H9 (cell line): ENCODE measurements at regions not wholly inside any gene's neighbourhood (a gene's known extent, or its start where the extent isn't known, plus 50 kb on each side); places are given as distances from the start of the nearest gene placed in this dataset.
"Not testable (repeated sequence)": the region's sequence is repeated elsewhere in the genome, so short reads cannot be mapped to it uniquely, and the experiment has no call there.

Experiments used
- DNase-seq: peaks from one replicate; pipeline ENCODE4 v3.0.0-alpha.2; 2017
- H2AFZ ChIP-seq: one replicate; pipeline ENCODE4 v1.6.1; 2013; ENCODE audit warnings: mild to moderate bottlenecking, low read length, control low read depth, moderate library complexity
- H2AK5ac ChIP-seq: 2 replicates; pipeline ENCODE4 v1.6.1; 2013; ENCODE audit warnings: low read length, control low read depth, mixed read lengths; ENCODE audit not compliant: insufficient read length
- H2BK120ac ChIP-seq: one replicate; pipeline ENCODE4 v1.6.1; 2013; ENCODE audit warnings: low read depth, mild to moderate bottlenecking, low read length, control low read depth, inconsistent platforms; ENCODE audit not compliant: poor library complexity, severe bottlenecking
- H2BK12ac ChIP-seq: 2 replicates; pipeline ENCODE4 v1.6.1; 2013; ENCODE audit warnings: low read length, control low read depth, mixed read lengths, low read depth; ENCODE audit not compliant: insufficient read length
- H2BK15ac ChIP-seq: 2 replicates; pipeline ENCODE4 v1.6.1; 2013; ENCODE audit warnings: low read depth, low read length, control low read depth
- H2BK20ac ChIP-seq: one replicate; pipeline ENCODE4 v1.6.1; 2013; ENCODE audit warnings: low read depth, mild to moderate bottlenecking, low read length, control low read depth, inconsistent platforms; ENCODE audit not compliant: poor library complexity, severe bottlenecking
- H2BK5ac ChIP-seq: 2 replicates; pipeline ENCODE4 v1.6.1; 2013; ENCODE audit warnings: low read length, control low read depth, mixed read lengths; ENCODE audit not compliant: insufficient read length
- H3K14ac ChIP-seq: 2 replicates; pipeline ENCODE4 v1.6.1; 2013; ENCODE audit warnings: low read length, control low read depth; ENCODE audit not compliant: insufficient read depth
- H3K18ac ChIP-seq: 2 replicates; pipeline ENCODE4 v1.6.1; 2013; ENCODE audit warnings: low read depth, mild to moderate bottlenecking, mixed read lengths, low read length, control low read depth; ENCODE audit not compliant: insufficient read length
- H3K23ac ChIP-seq: 2 replicates; pipeline ENCODE4 v1.6.1; 2013; ENCODE audit warnings: low read length, control low read depth, mixed read lengths, low read depth; ENCODE audit not compliant: insufficient read length
- H3K23me2 ChIP-seq: 2 replicates; pipeline ENCODE4 v1.6.1; 2013; ENCODE audit warnings: low read depth, mild to moderate bottlenecking, mixed read lengths, low read length, control low read depth; ENCODE audit not compliant: insufficient read length, poor library complexity, severe bottlenecking
- H3K27ac ChIP-seq: 2 replicates; pipeline ENCODE4 v1.5.1; 2013; ENCODE audit warnings: low read length, control low read depth, mixed read lengths, low read depth; ENCODE audit not compliant: insufficient read length
- H3K27me3 ChIP-seq: 2 replicates; pipeline ENCODE4 v1.6.1; 2013; ENCODE audit warnings: low read length, control low read depth, inconsistent platforms; ENCODE audit not compliant: insufficient read depth
- H3K4ac ChIP-seq: 2 replicates; pipeline ENCODE4 v1.6.1; 2013; ENCODE audit warnings: low read depth, mild to moderate bottlenecking, control low read depth, inconsistent platforms, low read length, moderate library complexity
- H3K4me1 ChIP-seq: 2 replicates; pipeline ENCODE4 v1.6.1; 2013; ENCODE audit warnings: low read length, control low read depth, inconsistent platforms; ENCODE audit not compliant: insufficient read depth
- H3K4me2 ChIP-seq: 2 replicates; pipeline ENCODE4 v1.6.1; 2013; ENCODE audit warnings: low read length, control low read depth, mixed read lengths; ENCODE audit not compliant: insufficient read length, insufficient read depth
- H3K56ac ChIP-seq: 2 replicates; pipeline ENCODE4 v1.6.1; 2013; ENCODE audit warnings: low read depth, mild to moderate bottlenecking, mixed read lengths, low read length, control low read depth; ENCODE audit not compliant: insufficient read length
- H3K79me1 ChIP-seq: 2 replicates; pipeline ENCODE4 v1.6.1; 2013; ENCODE audit warnings: low read depth, mild to moderate bottlenecking, moderate library complexity, low read length, control low read depth, inconsistent platforms; ENCODE audit not compliant: insufficient read depth, poor library complexity, severe bottlenecking
- H3K79me2 ChIP-seq: 2 replicates; pipeline ENCODE4 v1.6.1; 2013; ENCODE audit warnings: low read length, control low read depth, inconsistent platforms; ENCODE audit not compliant: insufficient read depth
- H3K9ac ChIP-seq: 2 replicates; pipeline ENCODE4 v1.6.1; 2013; ENCODE audit warnings: low read length, control low read depth, mixed read lengths; ENCODE audit not compliant: insufficient read length; ENCODE audit errors: extremely low read depth
- H3K9me3 ChIP-seq: one replicate; pipeline ENCODE4 v1.6.1; 2013; ENCODE audit warnings: low read depth, low read length, inconsistent platforms; ENCODE audit not compliant: control insufficient read depth
- H3T11ph ChIP-seq: one replicate; pipeline ENCODE4 v1.6.1; 2013; ENCODE audit warnings: mild to moderate bottlenecking, low read length, control low read depth, inconsistent platforms
- H4K20me1 ChIP-seq: one replicate; pipeline ENCODE4 v1.6.1; 2013; ENCODE audit not compliant: control insufficient read depth, insufficient read length, insufficient read depth
- H4K5ac ChIP-seq: 2 replicates; pipeline ENCODE4 v1.6.1; 2013; ENCODE audit warnings: low read depth, mild to moderate bottlenecking, mixed read lengths, low read length, control low read depth; ENCODE audit not compliant: insufficient read length
- H4K8ac ChIP-seq: replicated peaks from 2 replicates; pipeline ENCODE4 v1.6.1; 2013; ENCODE audit warnings: low read length, control low read depth, mixed read lengths, low read depth; ENCODE audit not compliant: insufficient read length
- H4K91ac ChIP-seq: 2 replicates; pipeline ENCODE4 v1.6.1; 2013; ENCODE audit warnings: low read depth, mild to moderate bottlenecking, moderate library complexity, mixed read lengths, low read length, control low read depth; ENCODE audit not compliant: insufficient read length
- H3K27ac Mint-ChIP-seq, 3 experiments: 2 replicates in 2 of 3; 3 replicates in 1 of 3; pipeline ENCODE4 v1.8.0; 2020 to 2021; ENCODE audit warnings: mixed read lengths in 3 of 3, mild to moderate bottlenecking in 1 of 3, moderate library complexity in 1 of 3
- H3K27me3 Mint-ChIP-seq: 2 replicates; pipeline ENCODE4 v1.8.0; 2021; ENCODE audit warnings: low read depth, mild to moderate bottlenecking, moderate library complexity, mixed read lengths
- H3K36me3 Mint-ChIP-seq, 3 experiments: 2 replicates in 2 of 3; 3 replicates in 1 of 3; pipeline ENCODE4 v1.8.0; 2020 to 2021; ENCODE audit warnings: low read depth in 3 of 3, mixed read lengths in 3 of 3; ENCODE audit not compliant: insufficient read depth in 1 of 3
- H3K4me1 Mint-ChIP-seq, 2 experiments: 2 replicates each; pipeline ENCODE4 v1.8.0; 2020; ENCODE audit warnings: mixed read lengths in 2 of 2
- H3K4me3 Mint-ChIP-seq, 2 experiments: 2 replicates in 1 of 2; 3 replicates in 1 of 2; pipeline ENCODE4 v1.8.0; 2020 to 2021; ENCODE audit warnings: mild to moderate bottlenecking in 2 of 2, mixed read lengths in 2 of 2, moderate library complexity in 1 of 2
- H3K9me3 Mint-ChIP-seq, 2 experiments: 2 replicates in 1 of 2; 3 replicates in 1 of 2; pipeline ENCODE4 v1.8.0; 2020; ENCODE audit warnings: mild to moderate bottlenecking in 2 of 2, mixed read lengths in 2 of 2, moderate library complexity in 1 of 2
- CTCF ChIP-seq: fragments of 200-600 bp; sonication (generic); conservative IDR thresholded peaks from 3 replicates; pipeline ENCODE4 v1.8.0; 2021; ENCODE audit warnings: antibody characterized with exemption, mild to moderate bottlenecking
- WGBS: extraction: QIAGEN DNeasy Blood & Tissue Kit; methylation state at CpG from one replicate; pipeline ENCODE4 v1.1.7; 2013; ENCODE audit warnings: missing lambda C conversion rate, low lambda C conversion rate, mixed read lengths; ENCODE audit not compliant: insufficient read length; ENCODE audit errors: extremely low coverage; 5-methylcytosine and 5-hydroxymethylcytosine counted together

GRCh38 chr18:71362140-71362539 lies 1073.3 kb downstream of the SOCS6 start:
- peaks cover 4 to 10% of the 10 kb centered on the region in 2 experiments for H3K9me3 Mint-ChIP-seq
- Histone ChIP-seq H3K27me3 (no peaks in the 10 kb centered on the region), H3K23ac (no peak overlapping the region), H3K27ac (no peak overlapping the region), H3K4me1 (no peaks in the 10 kb centered on the region), H2AFZ (no peak overlapping the region), H4K5ac (no peak overlapping the region), H4K8ac (no peak overlapping the region), H2BK20ac (no peak overlapping the region), H2BK5ac (no peak overlapping the region), H3K4ac (no peak overlapping the region), H3K79me1 (no peaks in the 10 kb centered on the region), H2BK15ac (no peak overlapping the region), H3K14ac (no peak overlapping the region), H3T11ph (no peak overlapping the region), H2BK12ac (no peak overlapping the region), H3K9me3 (no peaks in the 10 kb centered on the region), H3K56ac (no peak overlapping the region), H3K9ac (no peak overlapping the region), H4K20me1 (no peaks in the 10 kb centered on the region), H4K91ac (no peak overlapping the region), H2AK5ac (no peak overlapping the region), H3K18ac (no peak overlapping the region), H3K4me2 (no peak overlapping the region), H3K23me2 (no peaks in the 10 kb centered on the region), H3K79me2 (no peaks in the 10 kb centered on the region), H2BK120ac (no peak overlapping the region)
- H3K4me3 Mint-ChIP-seq: no peak overlapping the region
- H3K4me1 Mint-ChIP-seq: peaks cover 6 to 7% of the 10 kb centered on the region in 2 experiments
- no peak overlapping the region for H3K27ac Mint-ChIP-seq
- DNase-seq: no peak
- H3K36me3 Mint-ChIP-seq: no peaks in the 10 kb centered on the region
- no peak for TF ChIP-seq CTCF
- peaks cover 10% of the 10 kb centered on the region for H3K27me3 Mint-ChIP-seq
- no CpG with 5 or more reads among the region's 4 CpGs for WGBS

- no CpG with 5 or more reads among the region's 3 CpGs for WGBS
- not testable (repeated sequence) for H4K20me1 ChIP-seq, H3K9me3 Mint-ChIP-seq, H2AK5ac ChIP-seq, H3K23ac ChIP-seq, H2BK5ac ChIP-seq, H4K8ac ChIP-seq, H3K4me1 Mint-ChIP-seq, H3K4me3 Mint-ChIP-seq, H3K27ac ChIP-seq, H2BK15ac ChIP-seq, H3K23me2 ChIP-seq, H3K18ac ChIP-seq, H3K27me3 Mint-ChIP-seq, H3K9me3 ChIP-seq, H2BK12ac ChIP-seq, H4K5ac ChIP-seq, H2AFZ ChIP-seq, DNase-seq, H3K4me1 ChIP-seq, H4K91ac ChIP-seq, H3K56ac ChIP-seq, H3K36me3 Mint-ChIP-seq, H3T11ph ChIP-seq, H3K79me1 ChIP-seq, H3K27me3 ChIP-seq, H3K9ac ChIP-seq, H3K79me2 ChIP-seq, H2BK120ac ChIP-seq, H3K4me2 ChIP-seq, H2BK20ac ChIP-seq, H3K4ac ChIP-seq, H3K27ac Mint-ChIP-seq, H3K14ac ChIP-seq
Observed at GRCh38 chr18:71355599-71355998, 1066.8 kb downstream of the SOCS6 start.
